Neural progenitor cell (in vitro differentiated cells): ENCODE measurements at regions not wholly inside any gene's neighbourhood (a gene's known extent, or its start where the extent isn't known, plus 50 kb on each side); places are given as distances from the start of the nearest gene placed in this dataset.

Experiments used
- DNase-seq: peaks from one replicate; pipeline ENCODE4 v3.0.0-alpha.2; 2016; ENCODE audit warnings: low spot score
- H2AFZ ChIP-seq: fragments of 200-600 bp; sonication (generic); replicated peaks from 2 replicates; pipeline ENCODE4 v1.6.1; 2016; ENCODE audit warnings: antibody characterized with exemption
- H3F3A ChIP-seq: fragments of 200-600 bp; sonication (generic); 2 replicates; pipeline ENCODE4 v1.6.1; 2016; ENCODE audit warnings: antibody characterized with exemption, low read depth
- H3K27ac ChIP-seq: fragments of 200-600 bp; sonication (generic); 2 replicates; pipeline ENCODE4 v1.5.1; 2016; ENCODE audit warnings: mild to moderate bottlenecking
- H3K27me3 ChIP-seq: fragments of 200-600 bp; sonication (generic); 2 replicates; pipeline ENCODE4 v1.6.1; 2016; ENCODE audit warnings: mild to moderate bottlenecking, moderate library complexity
- H3K36me3 ChIP-seq: fragments of 200-600 bp; sonication (generic); 2 replicates; pipeline ENCODE4 v1.5.1; 2016
- H3K4me1 ChIP-seq: fragments of 200-600 bp; sonication (generic); 2 replicates; pipeline ENCODE4 v1.6.1; 2016; ENCODE audit warnings: mixed run types
- H3K4me2 ChIP-seq: fragments of 200-600 bp; sonication (generic); 2 replicates; pipeline ENCODE4 v1.6.1; 2016
- H3K4me3 ChIP-seq: fragments of 200-600 bp; sonication (generic); 2 replicates; pipeline ENCODE4 v1.5.1; 2016
- H3K79me2 ChIP-seq: fragments of 200-600 bp; sonication (generic); 2 replicates; pipeline ENCODE4 v1.6.1; 2016; ENCODE audit warnings: low read depth
- H3K9ac ChIP-seq: fragments of 200-600 bp; sonication (generic); 2 replicates; pipeline ENCODE4 v1.6.1; 2016
- H3K9me3 ChIP-seq: fragments of 200-600 bp; sonication (generic); 2 replicates; pipeline ENCODE4 v1.5.1; 2016; ENCODE audit warnings: low read depth
- H4K20me1 ChIP-seq: fragments of 200-600 bp; sonication (generic); 2 replicates; pipeline ENCODE4 v1.6.1; 2016; ENCODE audit warnings: low read depth
- H3K27ac Mint-ChIP-seq: 3 replicates; pipeline ENCODE4 v1.8.0; 2021; ENCODE audit warnings: mixed read lengths
- H3K27me3 Mint-ChIP-seq: 2 replicates; pipeline ENCODE4 v1.8.0; 2022; ENCODE audit warnings: low read depth, mild to moderate bottlenecking, inconsistent platforms, moderate library complexity, mixed read lengths; ENCODE audit not compliant: insufficient read depth
- H3K36me3 Mint-ChIP-seq: 3 replicates; pipeline ENCODE4 v1.8.0; 2021; ENCODE audit warnings: mixed read lengths
- H3K4me1 Mint-ChIP-seq: 3 replicates; pipeline ENCODE4 v1.8.0; 2021; ENCODE audit warnings: mixed read lengths
- H3K4me3 Mint-ChIP-seq: 3 replicates; pipeline ENCODE4 v1.8.0; 2021; ENCODE audit warnings: mild to moderate bottlenecking, moderate library complexity, mixed read lengths
- H3K9me3 Mint-ChIP-seq: 3 replicates; pipeline ENCODE4 v1.8.0; 2020; ENCODE audit warnings: mixed read lengths
- CTCF ChIP-seq: fragments of 200-600 bp; sonication (generic); IDR thresholded peaks from 2 replicates; pipeline ENCODE4 v1.5.1; 2017; ENCODE audit warnings: antibody characterized with exemption, mild to moderate bottlenecking
- EZH2 ChIP-seq: fragments of 200-600 bp; sonication (generic); IDR thresholded peaks from 2 replicates; pipeline ENCODE4 v1.6.1; 2017; ENCODE audit warnings: antibody characterized with exemption, mild to moderate bottlenecking, moderate library complexity
- EZH2phosphoT487 ChIP-seq: fragments of 200-600 bp; sonication (generic); IDR thresholded peaks from 2 replicates; pipeline ENCODE4 v1.6.1; 2017; ENCODE audit warnings: antibody characterized with exemption

DNA sequence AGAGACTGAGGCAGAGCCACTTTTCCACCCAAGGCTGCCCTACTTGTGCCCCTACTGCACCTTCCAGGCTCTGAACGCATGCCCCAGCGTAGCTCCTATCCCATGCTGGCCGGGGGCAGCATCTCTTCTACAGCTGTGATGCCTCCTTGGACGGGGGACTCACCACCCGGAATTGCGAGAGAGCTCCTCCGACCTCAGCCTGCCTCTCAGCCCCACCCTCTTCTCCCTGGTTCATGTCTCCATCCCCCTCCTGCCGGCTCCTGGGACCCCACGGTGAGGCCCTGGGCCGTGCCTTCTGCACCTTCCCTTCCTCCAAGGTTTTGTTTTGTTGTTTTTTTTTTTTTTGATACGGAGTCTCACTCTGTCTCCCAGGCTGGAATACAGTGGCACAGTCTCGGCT lies 112.4 kb downstream of the MICALL2 start:
- no peaks in the 10 kb centered on the region for H3K36me3 Mint-ChIP-seq
- Histone ChIP-seq H3K4me1 (peaks cover 5% of the 10 kb centered on the region), H3K27ac (no peak overlapping the region), H3K36me3 (no peaks in the 10 kb centered on the region), H2AFZ (no peak overlapping the region), H3K79me2 (no peaks in the 10 kb centered on the region), H3K9ac (no peak overlapping the region), H3K4me3 (no peak overlapping the region), H3K27me3 (no peaks in the 10 kb centered on the region), H4K20me1 (no peaks in the 10 kb centered on the region), H3K9me3 (no peaks in the 10 kb centered on the region), H3K4me2 (no peak overlapping the region), H3F3A (no peaks in the 10 kb centered on the region)
- no peak for DNase-seq
- peaks cover 9% of the 10 kb centered on the region for H3K4me1 Mint-ChIP-seq
- peaks cover 6% of the 10 kb centered on the region for H3K27me3 Mint-ChIP-seq
- no peaks in the 10 kb centered on the region for H3K9me3 Mint-ChIP-seq
- H3K4me3 Mint-ChIP-seq, result peak overlapping the region; percentile 24
- peak overlapping the region; percentile 50 for H3K27ac Mint-ChIP-seq
- TF ChIP-seq EZH2 (no peak), CTCF (no peak), EZH2phosphoT487 (no peak)

GRCh38 chr7:1348096-1348822 lies 111.0 kb downstream of the MICALL2 start:
- H3K4me2 ChIP-seq, result no peak overlapping the region
- H3K4me1 ChIP-seq, result peaks cover 5% of the 10 kb centered on the region
- H3K36me3 ChIP-seq, result no peaks in the 10 kb centered on the region
- no peaks in the 10 kb centered on the region for H3K27me3 ChIP-seq
- no peak for TF ChIP-seq CTCF
- TF ChIP-seq EZH2phosphoT487, result no peak
- no peak for TF ChIP-seq EZH2
- Mint-ChIP-seq H3K4me1 (peaks cover 7% of the 10 kb centered on the region), H3K27ac (peak overlapping the region; percentile 87), H3K27me3 (peaks cover 3% of the 10 kb centered on the region), H3K4me3 (no peak overlapping the region), H3K36me3 (no peaks in the 10 kb centered on the region), H3K9me3 (no peaks in the 10 kb centered on the region)
- H4K20me1 ChIP-seq, result no peaks in the 10 kb centered on the region
- H3K79me2 ChIP-seq, result no peaks in the 10 kb centered on the region
- DNase-seq, result no peak
- no peak overlapping the region for H3K27ac ChIP-seq
- no peaks in the 10 kb centered on the region for H3K9me3 ChIP-seq
- no peak overlapping the region for H3K4me3 ChIP-seq
- H3F3A ChIP-seq, result no peaks in the 10 kb centered on the region
- H3K9ac ChIP-seq, result no peak overlapping the region
- H2AFZ ChIP-seq, result peak overlapping the region; percentile 60

DNA sequence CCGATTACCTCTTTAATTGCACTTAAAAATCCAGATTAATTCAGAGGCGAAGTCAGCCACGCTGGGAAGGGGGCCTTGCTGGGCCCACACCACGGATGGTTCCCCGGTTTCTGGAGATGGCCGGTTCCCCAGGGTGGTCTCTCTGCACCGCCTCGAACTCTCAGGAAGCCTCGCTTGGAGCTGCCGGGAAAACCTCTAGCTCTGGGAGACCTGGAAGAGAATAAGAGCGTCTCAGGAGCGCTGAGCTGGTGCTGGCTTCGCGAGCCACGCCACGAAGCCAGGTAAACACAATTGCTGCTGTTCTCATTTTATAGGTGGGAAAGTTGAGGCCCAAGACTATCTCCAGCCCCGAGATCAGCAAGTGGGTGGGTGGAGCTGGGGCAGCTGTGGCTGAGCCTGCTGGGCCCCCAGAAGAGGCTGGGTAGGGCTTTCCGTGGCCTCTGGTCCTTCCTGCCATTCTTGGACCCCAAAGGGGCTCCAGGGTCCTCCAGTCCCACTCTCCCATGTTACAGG lies 110.4 kb downstream of the MICALL2 start:
- TF ChIP-seq EZH2, result no peak
- TF ChIP-seq EZH2phosphoT487, result no peak
- no peak for TF ChIP-seq CTCF
- H3F3A ChIP-seq, result no peaks in the 10 kb centered on the region
- peaks cover 5% of the 10 kb centered on the region for H3K4me1 ChIP-seq
- no peak overlapping the region for H3K27ac ChIP-seq
- H3K9me3 Mint-ChIP-seq, result no peaks in the 10 kb centered on the region
- no peaks in the 10 kb centered on the region for H4K20me1 ChIP-seq
- no peak overlapping the region for H3K9ac ChIP-seq
- no peak overlapping the region for H3K4me2 ChIP-seq
- no peaks in the 10 kb centered on the region for H3K36me3 Mint-ChIP-seq
- H2AFZ ChIP-seq, result peak overlapping the region; percentile 60
- H3K4me3 ChIP-seq, result no peak overlapping the region
- no peak overlapping the region for H3K4me3 Mint-ChIP-seq
- H3K79me2 ChIP-seq, result no peaks in the 10 kb centered on the region
- no peak for DNase-seq
- no peaks in the 10 kb centered on the region for H3K27me3 ChIP-seq
- no peaks in the 10 kb centered on the region for H3K36me3 ChIP-seq
- H3K27me3 Mint-ChIP-seq, result peaks cover 2% of the 10 kb centered on the region
- H3K27ac Mint-ChIP-seq, result peak overlapping the region; percentile 87
- H3K4me1 Mint-ChIP-seq, result peaks cover 7% of the 10 kb centered on the region
- H3K9me3 ChIP-seq, result no peaks in the 10 kb centered on the region
